Panc1 (cell line): ENCODE measurements at regions not wholly inside any gene's neighbourhood (a gene's known extent, or its start where the extent isn't known, plus 50 kb on each side); places are given as distances from the start of the nearest gene placed in this dataset.

Experiments
- ATAC-seq: fragments of 200-7000 bp; cut with Tn5 transposase; 2 replicates; pipeline ENCODE4 v1.9.1; 2020; ENCODE audit warnings: mild to moderate bottlenecking, moderate library complexity
- BruUV-seq: library from RNA; stranded (reverse); fragments of 400-500 nt; replicated peaks from 2 replicates; lab custom pipeline; 2021; lab: Mats Ljungman, UMichigan
- CTCF ChIA-PET: fragments of 300-600 bp; sonication (Branson Sonifier 250); formaldehyde crosslinking; loops from one replicate; lab custom pipeline; 2022; ENCODE audit warnings: antibody characterized with exemption; lab: Charles Lee
- POLR2A ChIA-PET: fragments of 300-600 bp; sonication (Branson Sonifier 250); formaldehyde crosslinking; loops from one replicate; lab custom pipeline; 2022; ENCODE audit warnings: antibody characterized with exemption; lab: Charles Lee
- DNase-seq: peaks from one replicate; pipeline ENCODE4 v3.0.0-alpha.2; 2010; ENCODE audit warnings: low read depth, low spot score
- H3K27ac ChIP-seq: 2 replicates; pipeline ENCODE4 v1.5.1; 2011; ENCODE audit warnings: mild to moderate bottlenecking, low read length, inconsistent platforms
- H3K27me3 ChIP-seq: fragments of 200-500 bp; sonication (Bioruptor generic); 2 replicates; pipeline ENCODE4 v1.6.0; 2014; ENCODE audit warnings: low read length, inconsistent platforms; ENCODE audit not compliant: control insufficient read depth, insufficient read depth
- H3K36me3 ChIP-seq: fragments of 200-500 bp; sonication (Bioruptor generic); 2 replicates; pipeline ENCODE4 v1.5.1; 2014; ENCODE audit warnings: inconsistent platforms, mild to moderate bottlenecking, low read length, moderate library complexity; ENCODE audit not compliant: control insufficient read depth, insufficient read depth
- H3K4me1 ChIP-seq: 2 replicates; pipeline ENCODE4 v1.5.1; 2011; ENCODE audit warnings: inconsistent platforms, mild to moderate bottlenecking, low read length, moderate library complexity; ENCODE audit not compliant: control insufficient read depth, insufficient read depth
- H3K4me3 ChIP-seq, 2 experiments: 2 replicates each; pipeline ENCODE4 v1.5.1; 2011 to 2012; ENCODE audit warnings: low read depth in 2 of 2, low read length in 2 of 2, mild to moderate bottlenecking in 2 of 2, inconsistent platforms in 1 of 2, moderate library complexity in 1 of 2
- H3K9me3 ChIP-seq: fragments of 200-500 bp; sonication (Bioruptor generic); 2 replicates; pipeline ENCODE4 v1.5.1; 2014; ENCODE audit warnings: low read depth, mild to moderate bottlenecking, inconsistent platforms, low read length, moderate library complexity; ENCODE audit not compliant: control insufficient read depth, insufficient read depth
- CTCF ChIP-seq: fragments of 450-650 bp; IDR thresholded peaks from 2 replicates; pipeline ENCODE4 v1.5.1; 2017; ENCODE audit warnings: mild to moderate bottlenecking
- POLR2AphosphoS5 ChIP-seq: IDR thresholded peaks from 2 replicates; pipeline ENCODE4 v1.6.1; 2012; ENCODE audit warnings: mild to moderate bottlenecking, low read depth, low read length, moderate library complexity
- REST ChIP-seq, 2 experiments: IDR thresholded peaks; 2 replicates each; pipeline ENCODE4 v1.6.1; 2011 to 2012; ENCODE audit warnings: low read depth in 2 of 2, control low read depth in 1 of 2, low read length in 1 of 2, mild to moderate bottlenecking in 1 of 2, moderate library complexity in 1 of 2; ENCODE audit not compliant: insufficient read depth in 1 of 2
- SIN3A ChIP-seq: IDR thresholded peaks from 2 replicates; pipeline ENCODE4 v1.6.1; 2012; ENCODE audit warnings: low read depth, mild to moderate bottlenecking, low read length, moderate library complexity, borderline replicate concordance; ENCODE audit not compliant: insufficient read depth
- TCF7L2 ChIP-seq: IDR thresholded peaks from 2 replicates; pipeline ENCODE4 v1.6.1; 2011; ENCODE audit warnings: mild to moderate bottlenecking, low read depth, low read length, inconsistent platforms
- in situ Hi-C: cut with HindIII; loops from 2 replicates; pipeline ENCODE4 v1.10.0; 2016; ENCODE audit warnings: low sequenced_read_pairs, low pct_unique_long_range_greater_than_20kb
- intact Hi-C: fragments of 100-400 bp; cut with micrococcal nuclease; formaldehyde crosslinking; loops from one replicate; pipeline ENCODE4 v1.10.0; 2022; ENCODE audit not compliant: unreplicated experiment

- no peaks in the 10 kb centered on the region for H3K27me3 ChIP-seq
- ATAC-seq (no peak), DNase-seq (no peak)
- intact Hi-C loops (no loop called here), in situ Hi-C loops (no loop called here)
- no TSS peak for BruUV-seq
- ChIA-PET CTCF (no interaction called here), POLR2A (no interaction called here)
- H3K9me3 ChIP-seq = no peaks in the 10 kb centered on the region
- no peak overlapping the region for H3K27ac ChIP-seq
- H3K4me3 ChIP-seq = no peak overlapping the region
- H3K4me1 ChIP-seq = no peaks in the 10 kb centered on the region
- TF ChIP-seq REST (IDR thresholded peaks at IDR 0.05; ENCODE audit: insufficient read depth in 1 of 2, low read depth in 2 of 2, low read length in 1 of 2) (no peak), TCF7L2 (no peak), POLR2AphosphoS5 (no peak), SIN3A (no peak), CTCF (no peak)
- H3K36me3 ChIP-seq = no peaks in the 10 kb centered on the region
Observed at GRCh38 chr11:127225619-127226018, 225.0 kb upstream of the KIRREL3 start.

GRCh38 chr11:127224276-127224675 lies 223.7 kb upstream of the KIRREL3 start:
- no peaks in the 10 kb centered on the region for H3K27me3 ChIP-seq
- no peak overlapping the region for H3K4me3 ChIP-seq
- POLR2A ChIA-PET = no interaction called here
- no peak for ATAC-seq
- H3K27ac ChIP-seq = no peak overlapping the region
- DNase-seq = no peak
- CTCF ChIA-PET = no interaction called here
- in situ Hi-C loops = no loop called here
- intact Hi-C loops = no loop called here
- no peaks in the 10 kb centered on the region for H3K4me1 ChIP-seq
- TF ChIP-seq SIN3A (no peak), REST (IDR thresholded peaks at IDR 0.05; ENCODE audit: insufficient read depth in 1 of 2, low read depth in 2 of 2, low read length in 1 of 2) (no peak), CTCF (no peak), POLR2AphosphoS5 (no peak), TCF7L2 (no peak)
- no peaks in the 10 kb centered on the region for H3K9me3 ChIP-seq
- H3K36me3 ChIP-seq = no peaks in the 10 kb centered on the region
- BruUV-seq = no TSS peak
